SK-N-SH (cell line): ENCODE measurements at regions not wholly inside any gene's neighbourhood (a gene's known extent, or its start where the extent isn't known, plus 50 kb on each side); places are given as distances from the start of the nearest gene placed in this dataset.

Experiments used
- CTCF ChIA-PET: fragments of 300-600, 350-600 bp; formaldehyde crosslinking; extraction: SDS; loops from one replicate; lab custom pipeline; 2021; lab: Yijun Ruan, JAX
- POLR2A ChIA-PET: fragments of 350-600 bp; sonication (Branson Sonifier 250); formaldehyde crosslinking; extraction: SDS; loops from one replicate; lab custom pipeline; 2020; ENCODE audit warnings: antibody characterized with exemption, inconsistent platforms; lab: Yijun Ruan, JAX
- DNase-seq: peaks from one replicate; pipeline ENCODE4 v3.0.0; 2012
- H2AFZ ChIP-seq: fragments of 200-600 bp; sonication (generic); 2 replicates; pipeline ENCODE4 v1.8.1; 2016; ENCODE audit warnings: antibody characterized with exemption, mild to moderate bottlenecking, low read depth
- H3F3A ChIP-seq: fragments of 200-600 bp; sonication (generic); replicated peaks from 2 replicates; pipeline ENCODE3; 2016; ENCODE audit warnings: antibody characterized with exemption, mild to moderate bottlenecking; ENCODE audit not compliant: insufficient read depth
- H3K27ac ChIP-seq, 2 experiments: fragments of 200-500 bp in 1 of 2; fragments of 200-600 bp in 1 of 2; sonication (Bioruptor generic) in 1 of 2; sonication (generic), shearing (Covaris generic) in 1 of 2; 2 replicates each; pipeline versions ENCODE4 v1.5.1 to v1.6.1; 2014 to 2016; ENCODE audit warnings: low read depth in 2 of 2, inconsistent platforms in 1 of 2, low read length in 1 of 2, mild to moderate bottlenecking in 1 of 2, mixed read lengths in 1 of 2
- H3K27me3 ChIP-seq: fragments of 200-600 bp; sonication (generic), shearing (Covaris generic); 2 replicates; pipeline ENCODE4 v1.6.1; 2016; ENCODE audit warnings: mixed run types; ENCODE audit not compliant: insufficient read depth
- H3K36me3 ChIP-seq, 2 experiments: fragments of 200-500 bp in 1 of 2; fragments of 200-600 bp in 1 of 2; sonication (Bioruptor generic) in 1 of 2; sonication (generic) in 1 of 2; replicated peaks in 1 of 2; 2 replicates each; pipeline versions ENCODE3 to v1.5.1; 2014 to 2016; ENCODE audit warnings: low read length in 1 of 2, mild to moderate bottlenecking in 1 of 2; ENCODE audit not compliant: insufficient read depth in 2 of 2, control insufficient read depth in 1 of 2
- H3K4me1 ChIP-seq, 2 experiments: fragments of 200-500 bp in 1 of 2; fragments of 200-600 bp in 1 of 2; sonication (Bioruptor generic) in 1 of 2; sonication (generic), shearing (Covaris generic) in 1 of 2; 2 replicates each; pipeline versions ENCODE4 v1.5.1 to v1.6.1; 2014 to 2016; ENCODE audit warnings: low read depth in 1 of 2, low read length in 1 of 2, mixed run types in 1 of 2; ENCODE audit not compliant: insufficient read depth in 2 of 2, control insufficient read depth in 1 of 2
- H3K4me2 ChIP-seq: fragments of 200-600 bp; sonication (generic), shearing (Covaris generic); 2 replicates; pipeline ENCODE4 v1.6.1; 2017; ENCODE audit warnings: mixed run types
- H3K4me3 ChIP-seq, 2 experiments: fragments of 200-500 bp in 1 of 2; fragments of 200-600 bp in 1 of 2; sonication (Bioruptor generic) in 1 of 2; sonication (generic), shearing (Covaris generic) in 1 of 2; 2 replicates each; pipeline versions ENCODE4 v1.5.1 to v1.8.1; 2014 to 2016; ENCODE audit warnings: low read depth in 2 of 2, inconsistent platforms in 1 of 2, low read length in 1 of 2, mild to moderate bottlenecking in 1 of 2, mixed read lengths in 1 of 2, moderate library complexity in 1 of 2
- H3K79me2 ChIP-seq: fragments of 200-600 bp; sonication (generic); 2 replicates; pipeline ENCODE4 v1.8.1; 2017; ENCODE audit warnings: mild to moderate bottlenecking; ENCODE audit not compliant: insufficient read depth
- H3K9ac ChIP-seq: fragments of 200-600 bp; sonication (generic); 2 replicates; pipeline ENCODE4 v1.6.1; 2017; ENCODE audit warnings: mixed run types
- H3K9me2 ChIP-seq: fragments of 200-600 bp; sonication (generic); 2 replicates; pipeline ENCODE4 v1.6.1; 2017; ENCODE audit warnings: mixed run types
- H3K9me3 ChIP-seq: fragments of 200-600 bp; sonication (generic); 2 replicates; pipeline ENCODE4 v1.6.1; 2017; ENCODE audit warnings: mixed run types, mild to moderate bottlenecking, moderate library complexity
- H4K20me1 ChIP-seq: fragments of 200-600 bp; sonication (generic); 2 replicates; pipeline ENCODE4 v1.6.1; 2017; ENCODE audit warnings: mild to moderate bottlenecking, mixed run types; ENCODE audit not compliant: insufficient read depth
- CHD2 ChIP-seq: fragments of 150-350 bp; IDR thresholded peaks from 2 replicates; pipeline ENCODE4 v1.6.1; 2018; ENCODE audit warnings: low read length; ENCODE audit not compliant: partially characterized antibody
- EP300 ChIP-seq, 2 experiments: IDR thresholded peaks; 2 replicates each; pipeline versions ENCODE4 v1.4.0 to v1.6.1; 2012; ENCODE audit warnings: borderline replicate concordance in 1 of 2, low read depth in 1 of 2, low read length in 1 of 2
- EZH2phosphoT487 ChIP-seq: fragments of 200-600 bp; sonication (generic); IDR thresholded peaks from 2 replicates; pipeline ENCODE4 v1.6.1; 2017; ENCODE audit warnings: low read depth, mixed run types, mild to moderate bottlenecking, antibody characterized with exemption, moderate library complexity, borderline replicate concordance
- FOSL2 ChIP-seq: IDR thresholded peaks from 2 replicates; pipeline ENCODE4 v1.4.0; 2012; ENCODE audit warnings: low read depth, mild to moderate bottlenecking, moderate library complexity, borderline replicate concordance
- GABPA ChIP-seq: IDR thresholded peaks from 2 replicates; pipeline ENCODE4 v1.4.0; 2012; ENCODE audit warnings: low read depth, mild to moderate bottlenecking
- GATA2 ChIP-seq: sonication (generic); formaldehyde crosslinking; IDR thresholded peaks from 2 replicates; pipeline ENCODE4 v1.5.0; 2020; ENCODE audit warnings: mild to moderate bottlenecking, missing genetic modification reagents
- JUND ChIP-seq: IDR thresholded peaks from 2 replicates; pipeline ENCODE4 v1.4.0; 2012
- MEF2A ChIP-seq: IDR thresholded peaks from 2 replicates; pipeline ENCODE4 v1.4.0; 2012; ENCODE audit warnings: low read depth, borderline replicate concordance
- POLR2AphosphoS5 ChIP-seq: IDR thresholded peaks from 2 replicates; pipeline ENCODE4 v1.6.1; 2012; ENCODE audit warnings: low read depth, low read length
- RCOR1 ChIP-seq: fragments of 150-350 bp; IDR thresholded peaks from 2 replicates; pipeline ENCODE4 v1.6.1; 2017; ENCODE audit warnings: antibody characterized with exemption, low read length
- RFX5 ChIP-seq: IDR thresholded peaks from 2 replicates; pipeline ENCODE4 v1.6.1; 2012; ENCODE audit warnings: mild to moderate bottlenecking, improper control_type of control experiment, low read length
- RXRA ChIP-seq: IDR thresholded peaks from 2 replicates; pipeline ENCODE4 v1.4.0; 2012; ENCODE audit warnings: low read depth, mild to moderate bottlenecking, borderline replicate concordance
- SMC3 ChIP-seq: IDR thresholded peaks from 2 replicates; pipeline ENCODE4 v1.6.1; 2012; ENCODE audit warnings: low read depth, low read length, improper control_type of control experiment
- TEAD4 ChIP-seq: IDR thresholded peaks from 2 replicates; pipeline ENCODE4 v1.4.0; 2012; ENCODE audit warnings: mild to moderate bottlenecking, borderline replicate concordance; ENCODE audit not compliant: insufficient read depth
- WGBS: methylation state at CpG from one replicate; pipeline ENCODE4 v1.1.6; 2017; ENCODE audit warnings: low lambda C conversion rate; 5-methylcytosine and 5-hydroxymethylcytosine counted together
- TF ChIP-seq, protein P1 (sequence below): fragments of 150-350 bp; IDR thresholded peaks from 2 replicates; pipeline ENCODE4 v1.6.1; 2016; ENCODE audit warnings: mild to moderate bottlenecking, low read depth, low read length
- TF ChIP-seq, protein P2 (sequence below): fragments of 200-600 bp; sonication (generic); IDR thresholded peaks from 2 replicates; pipeline ENCODE4 v1.6.1; 2017; ENCODE audit warnings: antibody characterized with exemption, mild to moderate bottlenecking, moderate library complexity
- TF ChIP-seq, protein P3 (sequence below): IDR thresholded peaks from 2 replicates; pipeline ENCODE4 v1.4.0; 2012; ENCODE audit warnings: low read depth, borderline replicate concordance
- TF ChIP-seq, protein P4 (sequence below): fragments of 150-350 bp; IDR thresholded peaks from 2 replicates; pipeline ENCODE4 v1.6.1; 2017; ENCODE audit warnings: antibody characterized with exemption, low read length, low read depth, borderline replicate concordance
- TF ChIP-seq, protein P5 (sequence below): IDR thresholded peaks from 2 replicates; pipeline ENCODE4 v1.4.0; 2012; ENCODE audit warnings: low read depth

DNA sequence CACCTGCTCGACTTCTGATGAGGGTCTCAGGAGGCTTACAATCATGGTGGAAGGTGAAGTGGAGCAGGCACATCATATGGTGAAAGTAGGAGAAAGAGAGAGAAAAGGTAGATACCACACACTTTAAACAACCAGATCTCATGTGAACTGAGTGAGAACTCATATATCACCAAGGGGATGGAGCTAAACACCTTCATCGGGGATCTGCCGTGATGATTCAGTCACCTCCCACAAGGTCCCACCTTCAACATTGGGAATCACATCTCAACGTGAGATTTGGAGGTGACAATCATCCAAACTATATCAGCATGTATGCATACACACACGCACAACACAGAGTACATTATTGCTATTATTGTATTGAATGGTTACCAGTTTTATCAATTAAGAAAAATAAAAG, 453.3 kb upstream of the NRSN1 start:
- no peak overlapping the region for H3K27ac ChIP-seq
- TF ChIP-seq TEAD4 (no peak), EZH2phosphoT487 (no peak), CHD2 (no peak), RXRA (no peak), FOSL2 (no peak), GATA2 (CRISPR knock-in tag) (no peak), RCOR1 (no peak), POLR2AphosphoS5 (no peak), MEF2A (no peak), RFX5 (no peak), GABPA (no peak), JUND (no peak), EP300 (IDR thresholded peaks at IDR 0.05; ENCODE audit: borderline replicate concordance in 1 of 2, low read depth in 1 of 2, low read length in 1 of 2) (no peak), SMC3 (no peak)
- TF ChIP-seq, protein P1, sequence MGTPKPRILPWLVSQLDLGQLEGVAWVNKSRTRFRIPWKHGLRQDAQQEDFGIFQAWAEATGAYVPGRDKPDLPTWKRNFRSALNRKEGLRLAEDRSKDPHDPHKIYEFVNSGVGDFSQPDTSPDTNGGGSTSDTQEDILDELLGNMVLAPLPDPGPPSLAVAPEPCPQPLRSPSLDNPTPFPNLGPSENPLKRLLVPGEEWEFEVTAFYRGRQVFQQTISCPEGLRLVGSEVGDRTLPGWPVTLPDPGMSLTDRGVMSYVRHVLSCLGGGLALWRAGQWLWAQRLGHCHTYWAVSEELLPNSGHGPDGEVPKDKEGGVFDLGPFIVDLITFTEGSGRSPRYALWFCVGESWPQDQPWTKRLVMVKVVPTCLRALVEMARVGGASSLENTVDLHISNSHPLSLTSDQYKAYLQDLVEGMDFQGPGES, result no peak
- TF ChIP-seq, protein P2, sequence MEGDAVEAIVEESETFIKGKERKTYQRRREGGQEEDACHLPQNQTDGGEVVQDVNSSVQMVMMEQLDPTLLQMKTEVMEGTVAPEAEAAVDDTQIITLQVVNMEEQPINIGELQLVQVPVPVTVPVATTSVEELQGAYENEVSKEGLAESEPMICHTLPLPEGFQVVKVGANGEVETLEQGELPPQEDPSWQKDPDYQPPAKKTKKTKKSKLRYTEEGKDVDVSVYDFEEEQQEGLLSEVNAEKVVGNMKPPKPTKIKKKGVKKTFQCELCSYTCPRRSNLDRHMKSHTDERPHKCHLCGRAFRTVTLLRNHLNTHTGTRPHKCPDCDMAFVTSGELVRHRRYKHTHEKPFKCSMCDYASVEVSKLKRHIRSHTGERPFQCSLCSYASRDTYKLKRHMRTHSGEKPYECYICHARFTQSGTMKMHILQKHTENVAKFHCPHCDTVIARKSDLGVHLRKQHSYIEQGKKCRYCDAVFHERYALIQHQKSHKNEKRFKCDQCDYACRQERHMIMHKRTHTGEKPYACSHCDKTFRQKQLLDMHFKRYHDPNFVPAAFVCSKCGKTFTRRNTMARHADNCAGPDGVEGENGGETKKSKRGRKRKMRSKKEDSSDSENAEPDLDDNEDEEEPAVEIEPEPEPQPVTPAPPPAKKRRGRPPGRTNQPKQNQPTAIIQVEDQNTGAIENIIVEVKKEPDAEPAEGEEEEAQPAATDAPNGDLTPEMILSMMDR, result no peak
- TF ChIP-seq, protein P3, sequence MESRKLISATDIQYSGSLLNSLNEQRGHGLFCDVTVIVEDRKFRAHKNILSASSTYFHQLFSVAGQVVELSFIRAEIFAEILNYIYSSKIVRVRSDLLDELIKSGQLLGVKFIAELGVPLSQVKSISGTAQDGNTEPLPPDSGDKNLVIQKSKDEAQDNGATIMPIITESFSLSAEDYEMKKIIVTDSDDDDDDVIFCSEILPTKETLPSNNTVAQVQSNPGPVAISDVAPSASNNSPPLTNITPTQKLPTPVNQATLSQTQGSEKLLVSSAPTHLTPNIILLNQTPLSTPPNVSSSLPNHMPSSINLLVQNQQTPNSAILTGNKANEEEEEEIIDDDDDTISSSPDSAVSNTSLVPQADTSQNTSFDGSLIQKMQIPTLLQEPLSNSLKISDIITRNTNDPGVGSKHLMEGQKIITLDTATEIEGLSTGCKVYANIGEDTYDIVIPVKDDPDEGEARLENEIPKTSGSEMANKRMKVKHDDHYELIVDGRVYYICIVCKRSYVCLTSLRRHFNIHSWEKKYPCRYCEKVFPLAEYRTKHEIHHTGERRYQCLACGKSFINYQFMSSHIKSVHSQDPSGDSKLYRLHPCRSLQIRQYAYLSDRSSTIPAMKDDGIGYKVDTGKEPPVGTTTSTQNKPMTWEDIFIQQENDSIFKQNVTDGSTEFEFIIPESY, result no peak
- TF ChIP-seq, protein P4, sequence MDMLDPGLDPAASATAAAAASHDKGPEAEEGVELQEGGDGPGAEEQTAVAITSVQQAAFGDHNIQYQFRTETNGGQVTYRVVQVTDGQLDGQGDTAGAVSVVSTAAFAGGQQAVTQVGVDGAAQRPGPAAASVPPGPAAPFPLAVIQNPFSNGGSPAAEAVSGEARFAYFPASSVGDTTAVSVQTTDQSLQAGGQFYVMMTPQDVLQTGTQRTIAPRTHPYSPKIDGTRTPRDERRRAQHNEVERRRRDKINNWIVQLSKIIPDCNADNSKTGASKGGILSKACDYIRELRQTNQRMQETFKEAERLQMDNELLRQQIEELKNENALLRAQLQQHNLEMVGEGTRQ, result no peak
- TF ChIP-seq, protein P5, sequence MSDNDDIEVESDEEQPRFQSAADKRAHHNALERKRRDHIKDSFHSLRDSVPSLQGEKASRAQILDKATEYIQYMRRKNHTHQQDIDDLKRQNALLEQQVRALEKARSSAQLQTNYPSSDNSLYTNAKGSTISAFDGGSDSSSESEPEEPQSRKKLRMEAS, result no peak
- WGBS, result 48% methylated on average over 5 of the region's 5 CpGs
- no peaks in the 10 kb centered on the region for H4K20me1 ChIP-seq
- no peaks in the 10 kb centered on the region for H3K9me2 ChIP-seq
- H3F3A ChIP-seq, result no peaks in the 10 kb centered on the region
- H3K36me3 ChIP-seq, result no peaks in the 10 kb centered on the region
- ChIA-PET POLR2A (no interaction called here), CTCF (no interaction called here)
- H3K9me3 ChIP-seq, result no peaks in the 10 kb centered on the region
- no peak overlapping the region for H3K4me3 ChIP-seq
- no peak overlapping the region for H3K4me2 ChIP-seq
- DNase-seq, result no peak
- no peak overlapping the region for H2AFZ ChIP-seq
- no peak overlapping the region for H3K9ac ChIP-seq
- no peaks in the 10 kb centered on the region for H3K4me1 ChIP-seq
- no peaks in the 10 kb centered on the region for H3K27me3 ChIP-seq
- no peaks in the 10 kb centered on the region for H3K79me2 ChIP-seq
